Coronary artery (tissue), 2 donors: ENCODE measurements at regions not wholly inside any gene's neighbourhood (a gene's known extent, or its start where the extent isn't known, plus 50 kb on each side); places are given as distances from the start of the nearest gene placed in this dataset.

ENCODE experiments used
- DNase-seq: peaks from one replicate; pipeline ENCODE4 v3.0.0-alpha.2; 2017; ENCODE audit warnings: low spot score
- H3K27ac ChIP-seq, 2 donors: fragments of 200-600 bp; sonication (generic); one replicate each; pipeline ENCODE4 v1.5.1; 2016 to 2019
- H3K4me3 ChIP-seq: fragments of 200-600 bp; sonication (generic); 2 replicates; pipeline ENCODE4 v1.5.1; 2016; ENCODE audit warnings: mild to moderate bottlenecking, moderate library complexity
- CTCF ChIP-seq: fragments of 200-600 bp; sonication (generic); IDR thresholded peaks from one replicate; pipeline ENCODE4 v1.5.1; 2019; ENCODE audit warnings: antibody characterized with exemption

GRCh38 chr11:121794671-121795141, 321.3 kb downstream of the BLID start:
- TF ChIP-seq CTCF: no peak
- Histone ChIP-seq H3K27ac (no peak overlapping the region), H3K4me3 (no peak overlapping the region)
- DNase-seq: no peak

- no peak overlapping the region for H3K27ac ChIP-seq
- DNase-seq: no peak
- no peak for TF ChIP-seq CTCF
- H3K4me3 ChIP-seq: no peak overlapping the region
Measured at GRCh38 chr11:121793916-121794315, 322.1 kb downstream of the BLID start.

- TF ChIP-seq CTCF: no peak
- DNase-seq: no peak
- H3K27ac ChIP-seq: no peak overlapping the region
- no peak overlapping the region for H3K4me3 ChIP-seq
Measured at GRCh38 chr11:121793291-121793690, 322.7 kb downstream of the BLID start.

GRCh38 chr11:121792185-121792584, 323.8 kb downstream of the BLID start:
- H3K4me3 ChIP-seq: no peak overlapping the region
- DNase-seq: no peak
- H3K27ac ChIP-seq: no peak overlapping the region
- no peak for TF ChIP-seq CTCF

- Histone ChIP-seq H3K27ac (no peak overlapping the region), H3K4me3 (no peak overlapping the region)
- DNase-seq: no peak
- TF ChIP-seq CTCF: no peak
Measured at GRCh38 chr11:121790430-121790829, 325.6 kb downstream of the BLID start.

GRCh38 chr11:121780971-121781370, 328.2 kb upstream of the SORL1-AS1 start:
- DNase-seq: no peak

More at GRCh38 chr11:121780971-121781370, 328.2 kb upstream of the SORL1-AS1 start:
- no peak for TF ChIP-seq CTCF
- no peak overlapping the region for H3K27ac ChIP-seq
- H3K4me3 ChIP-seq: no peak overlapping the region
